Breast epithelium (tissue), 3 donors: ENCODE measurements at regions not wholly inside any gene's neighbourhood (a gene's known extent, or its start where the extent isn't known, plus 50 kb on each side); places are given as distances from the start of the nearest gene placed in this dataset.

ENCODE experiments used
- POLR2A ChIP-seq: fragments of 450-650 bp; IDR thresholded peaks from one replicate; pipeline ENCODE4 v1.6.1; 2016; ENCODE audit warnings: antibody characterized with exemption, mild to moderate bottlenecking, moderate library complexity
- TF ChIP-seq, protein P1 (sequence below), 3 donors: fragments of 450-650 bp; IDR thresholded peaks; one replicate each; pipeline ENCODE4 v1.5.1; 2016 to 2017; ENCODE audit warnings: antibody characterized with exemption in 3 of 3, mild to moderate bottlenecking in 3 of 3, moderate library complexity in 3 of 3

DNA sequence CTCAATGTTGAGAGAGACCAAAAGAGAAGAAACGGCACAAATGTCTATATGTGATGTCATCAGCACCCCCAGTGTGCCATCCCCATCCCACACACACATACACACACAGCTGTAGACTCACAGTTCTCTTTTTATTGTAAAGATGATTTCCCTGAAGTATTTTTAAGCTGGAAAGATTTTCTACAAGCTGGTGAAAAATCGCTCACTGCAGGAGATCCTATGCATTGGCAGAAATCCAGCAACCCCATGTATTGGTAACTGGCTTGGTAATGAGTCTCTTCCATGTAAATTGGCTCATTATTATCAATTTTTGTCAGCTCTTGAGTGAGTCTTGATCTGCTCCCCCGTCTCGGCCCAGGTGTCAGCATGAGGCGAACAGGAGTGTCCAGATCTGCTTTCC lies 107.1 kb upstream of the UQCRFS1 start:
- TF ChIP-seq, protein P1, sequence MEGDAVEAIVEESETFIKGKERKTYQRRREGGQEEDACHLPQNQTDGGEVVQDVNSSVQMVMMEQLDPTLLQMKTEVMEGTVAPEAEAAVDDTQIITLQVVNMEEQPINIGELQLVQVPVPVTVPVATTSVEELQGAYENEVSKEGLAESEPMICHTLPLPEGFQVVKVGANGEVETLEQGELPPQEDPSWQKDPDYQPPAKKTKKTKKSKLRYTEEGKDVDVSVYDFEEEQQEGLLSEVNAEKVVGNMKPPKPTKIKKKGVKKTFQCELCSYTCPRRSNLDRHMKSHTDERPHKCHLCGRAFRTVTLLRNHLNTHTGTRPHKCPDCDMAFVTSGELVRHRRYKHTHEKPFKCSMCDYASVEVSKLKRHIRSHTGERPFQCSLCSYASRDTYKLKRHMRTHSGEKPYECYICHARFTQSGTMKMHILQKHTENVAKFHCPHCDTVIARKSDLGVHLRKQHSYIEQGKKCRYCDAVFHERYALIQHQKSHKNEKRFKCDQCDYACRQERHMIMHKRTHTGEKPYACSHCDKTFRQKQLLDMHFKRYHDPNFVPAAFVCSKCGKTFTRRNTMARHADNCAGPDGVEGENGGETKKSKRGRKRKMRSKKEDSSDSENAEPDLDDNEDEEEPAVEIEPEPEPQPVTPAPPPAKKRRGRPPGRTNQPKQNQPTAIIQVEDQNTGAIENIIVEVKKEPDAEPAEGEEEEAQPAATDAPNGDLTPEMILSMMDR (IDR thresholded peaks at IDR 0.05): no peak
- TF ChIP-seq POLR2A: no peak
